HEK293 (cell line): ENCODE measurements at regions not wholly inside any gene's neighbourhood (a gene's known extent, or its start where the extent isn't known, plus 50 kb on each side); places are given as distances from the start of the nearest gene placed in this dataset.

Experiments used
- CTCF ChIP-seq: fragments of 450-650 bp; formaldehyde crosslinking; IDR thresholded peaks from 2 replicates; pipeline ENCODE4 v1.5.1; 2016; ENCODE audit warnings: missing biosample characterization, missing genetic modification characterization
- REST ChIP-seq: fragments of 450-650 bp; formaldehyde crosslinking; IDR thresholded peaks from 2 replicates; pipeline ENCODE4 v1.5.1; 2016; ENCODE audit warnings: missing biosample characterization, missing genetic modification characterization
- ZNF155 ChIP-seq: fragments of 450-650 bp; formaldehyde crosslinking; IDR thresholded peaks from 2 replicates; pipeline ENCODE4 v1.5.1; 2016; ENCODE audit warnings: missing biosample characterization, missing genetic modification characterization
- ZNF175 ChIP-seq: fragments of 450-650 bp; formaldehyde crosslinking; IDR thresholded peaks from 2 replicates; pipeline ENCODE4 v1.5.1; 2016; ENCODE audit warnings: missing biosample characterization, missing genetic modification characterization
- ZNF274 ChIP-seq, 2 experiments: fragments of 200-500 bp in 1 of 2; fragments of 450-650 bp in 1 of 2; sonication (Bioruptor generic) in 1 of 2; formaldehyde crosslinking in 1 of 2; IDR thresholded peaks; 2 replicates each; pipeline versions ENCODE4 v1.5.1 to v1.6.1; 2014 to 2016; ENCODE audit warnings: borderline replicate concordance in 1 of 2, inconsistent platforms in 1 of 2, low read length in 1 of 2, missing biosample characterization in 1 of 2, missing genetic modification characterization in 1 of 2
- ZNF366 ChIP-seq: fragments of 450-650 bp; formaldehyde crosslinking; conservative IDR thresholded peaks from 2 replicates; pipeline ENCODE4 v1.5.1; 2016; ENCODE audit warnings: missing biosample characterization, missing genetic modification characterization
- ZNF529 ChIP-seq: fragments of 450-650 bp; formaldehyde crosslinking; IDR thresholded peaks from 2 replicates; pipeline ENCODE4 v1.5.1; 2017; ENCODE audit warnings: missing genetic modification characterization, missing biosample characterization; ENCODE audit not compliant: insufficient replicate concordance
- ZNF670 ChIP-seq: fragments of 450-650 bp; formaldehyde crosslinking; IDR thresholded peaks from 2 replicates; pipeline ENCODE4 v1.5.1; 2016; ENCODE audit warnings: missing biosample characterization, missing genetic modification characterization, low read depth

DNA sequence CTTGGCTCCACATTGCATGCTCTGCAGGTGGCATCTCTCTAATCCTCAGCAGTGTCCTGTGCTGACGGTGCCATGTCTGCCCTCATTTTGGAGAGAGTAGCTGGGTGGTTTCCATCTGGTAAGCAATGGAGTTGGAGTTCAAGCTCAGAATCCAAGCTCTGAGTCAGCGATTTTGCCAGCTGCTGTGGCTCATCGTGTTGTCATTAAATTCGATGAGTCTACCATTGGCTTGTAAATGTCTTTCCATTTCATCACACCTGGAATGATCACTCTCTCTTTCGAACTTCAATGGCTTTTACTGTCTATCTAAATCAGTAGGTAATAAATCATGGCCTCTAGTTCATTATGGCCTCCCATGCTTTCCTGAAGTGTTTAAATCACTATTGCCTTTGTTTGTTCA is 378.5 kb upstream of the TSHZ2 start:
- TF ChIP-seq ZNF670 (tag by site-specific recombination) (no peak), ZNF155 (tag by site-specific recombination) (no peak), ZNF529 (no peak), ZNF175 (no peak), REST (tag by site-specific recombination) (no peak), CTCF (no peak), ZNF366 (tag by site-specific recombination) (no peak), ZNF274 (IDR thresholded peaks at IDR 0.05; ENCODE audit: low read length) (no peak), ZNF274 (tag by site-specific recombination; IDR thresholded peaks at IDR 0.05; ENCODE audit: borderline replicate concordance) (no peak)
